ENCODE measurements at regions not wholly inside any gene's neighbourhood (a gene's known extent, or its start where the extent isn't known, plus 50 kb on each side); places are given as distances from the start of the nearest gene placed in this dataset.

- TF ChIP-seq CTCF (IDR thresholded peaks at IDR 0.05; ENCODE audit: low read depth, low read length) (no peak), POLR2A (IDR thresholded peaks at IDR 0.05; ENCODE audit: extremely low read depth, insufficient read length) (no peak), MYC (IDR thresholded peaks at IDR 0.05; ENCODE audit: low read depth, low read length) (no peak), MAX (IDR thresholded peaks at IDR 0.05; ENCODE audit: low read depth, low read length) (no peak)
Observed at GRCh38 chr22:48866906-48867681, 960.6 kb downstream of the BRD1 start.

Measured in NB4 (cell line).